H9 (cell line): ENCODE measurements at regions not wholly inside any gene's neighbourhood (a gene's known extent, or its start where the extent isn't known, plus 50 kb on each side); places are given as distances from the start of the nearest gene placed in this dataset.

Experiments
- DNase-seq: peaks from one replicate; pipeline ENCODE4 v3.0.0-alpha.2; 2017
- H2AFZ ChIP-seq: one replicate; pipeline ENCODE4 v1.6.1; 2013; ENCODE audit warnings: mild to moderate bottlenecking, low read length, control low read depth, moderate library complexity
- H2AK5ac ChIP-seq: 2 replicates; pipeline ENCODE4 v1.6.1; 2013; ENCODE audit warnings: low read length, control low read depth, mixed read lengths; ENCODE audit not compliant: insufficient read length
- H2BK120ac ChIP-seq: one replicate; pipeline ENCODE4 v1.6.1; 2013; ENCODE audit warnings: low read depth, mild to moderate bottlenecking, low read length, control low read depth, inconsistent platforms; ENCODE audit not compliant: poor library complexity, severe bottlenecking
- H2BK12ac ChIP-seq: 2 replicates; pipeline ENCODE4 v1.6.1; 2013; ENCODE audit warnings: low read length, control low read depth, mixed read lengths, low read depth; ENCODE audit not compliant: insufficient read length
- H2BK15ac ChIP-seq: 2 replicates; pipeline ENCODE4 v1.6.1; 2013; ENCODE audit warnings: low read depth, low read length, control low read depth
- H2BK20ac ChIP-seq: one replicate; pipeline ENCODE4 v1.6.1; 2013; ENCODE audit warnings: low read depth, mild to moderate bottlenecking, low read length, control low read depth, inconsistent platforms; ENCODE audit not compliant: poor library complexity, severe bottlenecking
- H2BK5ac ChIP-seq: 2 replicates; pipeline ENCODE4 v1.6.1; 2013; ENCODE audit warnings: low read length, control low read depth, mixed read lengths; ENCODE audit not compliant: insufficient read length
- H3K14ac ChIP-seq: 2 replicates; pipeline ENCODE4 v1.6.1; 2013; ENCODE audit warnings: low read length, control low read depth; ENCODE audit not compliant: insufficient read depth
- H3K18ac ChIP-seq: 2 replicates; pipeline ENCODE4 v1.6.1; 2013; ENCODE audit warnings: low read depth, mild to moderate bottlenecking, mixed read lengths, low read length, control low read depth; ENCODE audit not compliant: insufficient read length
- H3K23ac ChIP-seq: 2 replicates; pipeline ENCODE4 v1.6.1; 2013; ENCODE audit warnings: low read length, control low read depth, mixed read lengths, low read depth; ENCODE audit not compliant: insufficient read length
- H3K23me2 ChIP-seq: 2 replicates; pipeline ENCODE4 v1.6.1; 2013; ENCODE audit warnings: low read depth, mild to moderate bottlenecking, mixed read lengths, low read length, control low read depth; ENCODE audit not compliant: insufficient read length, poor library complexity, severe bottlenecking
- H3K27ac ChIP-seq: 2 replicates; pipeline ENCODE4 v1.5.1; 2013; ENCODE audit warnings: low read length, control low read depth, mixed read lengths, low read depth; ENCODE audit not compliant: insufficient read length
- H3K27me3 ChIP-seq: 2 replicates; pipeline ENCODE4 v1.6.1; 2013; ENCODE audit warnings: low read length, control low read depth, inconsistent platforms; ENCODE audit not compliant: insufficient read depth
- H3K4ac ChIP-seq: 2 replicates; pipeline ENCODE4 v1.6.1; 2013; ENCODE audit warnings: low read depth, mild to moderate bottlenecking, control low read depth, inconsistent platforms, low read length, moderate library complexity
- H3K4me1 ChIP-seq: 2 replicates; pipeline ENCODE4 v1.6.1; 2013; ENCODE audit warnings: low read length, control low read depth, inconsistent platforms; ENCODE audit not compliant: insufficient read depth
- H3K4me2 ChIP-seq: 2 replicates; pipeline ENCODE4 v1.6.1; 2013; ENCODE audit warnings: low read length, control low read depth, mixed read lengths; ENCODE audit not compliant: insufficient read length, insufficient read depth
- H3K56ac ChIP-seq: 2 replicates; pipeline ENCODE4 v1.6.1; 2013; ENCODE audit warnings: low read depth, mild to moderate bottlenecking, mixed read lengths, low read length, control low read depth; ENCODE audit not compliant: insufficient read length
- H3K79me1 ChIP-seq: 2 replicates; pipeline ENCODE4 v1.6.1; 2013; ENCODE audit warnings: low read depth, mild to moderate bottlenecking, moderate library complexity, low read length, control low read depth, inconsistent platforms; ENCODE audit not compliant: insufficient read depth, poor library complexity, severe bottlenecking
- H3K79me2 ChIP-seq: 2 replicates; pipeline ENCODE4 v1.6.1; 2013; ENCODE audit warnings: low read length, control low read depth, inconsistent platforms; ENCODE audit not compliant: insufficient read depth
- H3K9ac ChIP-seq: 2 replicates; pipeline ENCODE4 v1.6.1; 2013; ENCODE audit warnings: low read length, control low read depth, mixed read lengths; ENCODE audit not compliant: insufficient read length; ENCODE audit errors: extremely low read depth
- H3K9me3 ChIP-seq: one replicate; pipeline ENCODE4 v1.6.1; 2013; ENCODE audit warnings: low read depth, low read length, inconsistent platforms; ENCODE audit not compliant: control insufficient read depth
- H3T11ph ChIP-seq: one replicate; pipeline ENCODE4 v1.6.1; 2013; ENCODE audit warnings: mild to moderate bottlenecking, low read length, control low read depth, inconsistent platforms
- H4K20me1 ChIP-seq: one replicate; pipeline ENCODE4 v1.6.1; 2013; ENCODE audit not compliant: control insufficient read depth, insufficient read length, insufficient read depth
- H4K5ac ChIP-seq: 2 replicates; pipeline ENCODE4 v1.6.1; 2013; ENCODE audit warnings: low read depth, mild to moderate bottlenecking, mixed read lengths, low read length, control low read depth; ENCODE audit not compliant: insufficient read length
- H4K8ac ChIP-seq: replicated peaks from 2 replicates; pipeline ENCODE4 v1.6.1; 2013; ENCODE audit warnings: low read length, control low read depth, mixed read lengths, low read depth; ENCODE audit not compliant: insufficient read length
- H4K91ac ChIP-seq: 2 replicates; pipeline ENCODE4 v1.6.1; 2013; ENCODE audit warnings: low read depth, mild to moderate bottlenecking, moderate library complexity, mixed read lengths, low read length, control low read depth; ENCODE audit not compliant: insufficient read length
- H3K27ac Mint-ChIP-seq, 3 experiments: 2 replicates in 2 of 3; 3 replicates in 1 of 3; pipeline ENCODE4 v1.8.0; 2020 to 2021; ENCODE audit warnings: mixed read lengths in 3 of 3, mild to moderate bottlenecking in 1 of 3, moderate library complexity in 1 of 3
- H3K27me3 Mint-ChIP-seq: 2 replicates; pipeline ENCODE4 v1.8.0; 2021; ENCODE audit warnings: low read depth, mild to moderate bottlenecking, moderate library complexity, mixed read lengths
- H3K36me3 Mint-ChIP-seq, 3 experiments: 2 replicates in 2 of 3; 3 replicates in 1 of 3; pipeline ENCODE4 v1.8.0; 2020 to 2021; ENCODE audit warnings: low read depth in 3 of 3, mixed read lengths in 3 of 3; ENCODE audit not compliant: insufficient read depth in 1 of 3
- H3K4me1 Mint-ChIP-seq, 2 experiments: 2 replicates each; pipeline ENCODE4 v1.8.0; 2020; ENCODE audit warnings: mixed read lengths in 2 of 2
- H3K4me3 Mint-ChIP-seq, 2 experiments: 2 replicates in 1 of 2; 3 replicates in 1 of 2; pipeline ENCODE4 v1.8.0; 2020 to 2021; ENCODE audit warnings: mild to moderate bottlenecking in 2 of 2, mixed read lengths in 2 of 2, moderate library complexity in 1 of 2
- H3K9me3 Mint-ChIP-seq, 2 experiments: 2 replicates in 1 of 2; 3 replicates in 1 of 2; pipeline ENCODE4 v1.8.0; 2020; ENCODE audit warnings: mild to moderate bottlenecking in 2 of 2, mixed read lengths in 2 of 2, moderate library complexity in 1 of 2
- WGBS: extraction: QIAGEN DNeasy Blood & Tissue Kit; methylation state at CpG from one replicate; pipeline ENCODE4 v1.1.7; 2013; ENCODE audit warnings: missing lambda C conversion rate, low lambda C conversion rate, mixed read lengths; ENCODE audit not compliant: insufficient read length; ENCODE audit errors: extremely low coverage; 5-methylcytosine and 5-hydroxymethylcytosine counted together
- TF ChIP-seq, protein P1 (sequence below): fragments of 200-600 bp; sonication (generic); conservative IDR thresholded peaks from 3 replicates; pipeline ENCODE4 v1.8.0; 2021; ENCODE audit warnings: antibody characterized with exemption, mild to moderate bottlenecking

DNA sequence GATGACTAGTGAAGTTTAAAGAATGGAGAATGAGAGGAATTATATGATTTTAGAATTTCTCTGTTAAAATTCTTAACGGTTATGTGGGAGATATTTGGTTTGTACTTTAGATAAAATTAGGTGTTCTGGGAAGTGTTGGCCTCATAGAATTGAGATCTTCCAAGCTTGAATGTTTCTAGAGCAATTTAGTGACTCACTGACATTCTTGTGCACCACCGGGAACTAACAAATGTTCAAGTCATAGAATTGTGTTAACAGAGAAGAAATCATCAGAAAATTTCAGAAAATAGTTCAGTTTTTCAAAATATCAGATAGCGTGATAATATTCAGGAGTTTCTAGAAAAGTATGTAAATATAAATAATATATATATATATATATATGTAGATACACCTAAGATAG is 67.9 kb upstream of the BMP5 start:
- Histone ChIP-seq H4K8ac (no peak overlapping the region), H3K14ac (no peak overlapping the region), H2BK120ac (no peak overlapping the region), H2AFZ (no peak overlapping the region), H4K20me1 (no peaks in the 10 kb centered on the region), H3K79me1 (no peaks in the 10 kb centered on the region), H3K18ac (no peak overlapping the region), H3K9me3 (no peaks in the 10 kb centered on the region), H2BK15ac (no peak overlapping the region), H3K23ac (no peak overlapping the region), H3K27me3 (no peaks in the 10 kb centered on the region), H3K4me2 (no peak overlapping the region), H3K23me2 (no peaks in the 10 kb centered on the region), H3K27ac (no peak overlapping the region), H2BK20ac (no peak overlapping the region), H4K5ac (no peak overlapping the region), H3K79me2 (no peaks in the 10 kb centered on the region), H4K91ac (no peak overlapping the region), H2AK5ac (no peak overlapping the region), H3T11ph (no peak overlapping the region), H3K56ac (no peak overlapping the region), H3K4ac (no peak overlapping the region), H3K9ac (no peak overlapping the region), H2BK5ac (no peak overlapping the region), H3K4me1 (no peaks in the 10 kb centered on the region), H2BK12ac (no peak overlapping the region)
- Mint-ChIP-seq H3K36me3 (no peaks in the 10 kb centered on the region), H3K4me3 (no peak overlapping the region), H3K27me3 (no peaks in the 10 kb centered on the region; the same call in 1 of the 2 replicates), H3K9me3 (no peaks in the 10 kb centered on the region), H3K27ac (no peak overlapping the region), H3K4me1 (no peaks in the 10 kb centered on the region)
- DNase-seq = no peak
- WGBS = 100% methylated on average over 1 of the region's 3 CpGs
- TF ChIP-seq, protein P1, sequence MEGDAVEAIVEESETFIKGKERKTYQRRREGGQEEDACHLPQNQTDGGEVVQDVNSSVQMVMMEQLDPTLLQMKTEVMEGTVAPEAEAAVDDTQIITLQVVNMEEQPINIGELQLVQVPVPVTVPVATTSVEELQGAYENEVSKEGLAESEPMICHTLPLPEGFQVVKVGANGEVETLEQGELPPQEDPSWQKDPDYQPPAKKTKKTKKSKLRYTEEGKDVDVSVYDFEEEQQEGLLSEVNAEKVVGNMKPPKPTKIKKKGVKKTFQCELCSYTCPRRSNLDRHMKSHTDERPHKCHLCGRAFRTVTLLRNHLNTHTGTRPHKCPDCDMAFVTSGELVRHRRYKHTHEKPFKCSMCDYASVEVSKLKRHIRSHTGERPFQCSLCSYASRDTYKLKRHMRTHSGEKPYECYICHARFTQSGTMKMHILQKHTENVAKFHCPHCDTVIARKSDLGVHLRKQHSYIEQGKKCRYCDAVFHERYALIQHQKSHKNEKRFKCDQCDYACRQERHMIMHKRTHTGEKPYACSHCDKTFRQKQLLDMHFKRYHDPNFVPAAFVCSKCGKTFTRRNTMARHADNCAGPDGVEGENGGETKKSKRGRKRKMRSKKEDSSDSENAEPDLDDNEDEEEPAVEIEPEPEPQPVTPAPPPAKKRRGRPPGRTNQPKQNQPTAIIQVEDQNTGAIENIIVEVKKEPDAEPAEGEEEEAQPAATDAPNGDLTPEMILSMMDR = no peak
